ENCODE measurements at regions not wholly inside any gene's neighbourhood (a gene's known extent, or its start where the extent isn't known, plus 50 kb on each side); places are given as distances from the start of the nearest gene placed in this dataset.

DNA sequence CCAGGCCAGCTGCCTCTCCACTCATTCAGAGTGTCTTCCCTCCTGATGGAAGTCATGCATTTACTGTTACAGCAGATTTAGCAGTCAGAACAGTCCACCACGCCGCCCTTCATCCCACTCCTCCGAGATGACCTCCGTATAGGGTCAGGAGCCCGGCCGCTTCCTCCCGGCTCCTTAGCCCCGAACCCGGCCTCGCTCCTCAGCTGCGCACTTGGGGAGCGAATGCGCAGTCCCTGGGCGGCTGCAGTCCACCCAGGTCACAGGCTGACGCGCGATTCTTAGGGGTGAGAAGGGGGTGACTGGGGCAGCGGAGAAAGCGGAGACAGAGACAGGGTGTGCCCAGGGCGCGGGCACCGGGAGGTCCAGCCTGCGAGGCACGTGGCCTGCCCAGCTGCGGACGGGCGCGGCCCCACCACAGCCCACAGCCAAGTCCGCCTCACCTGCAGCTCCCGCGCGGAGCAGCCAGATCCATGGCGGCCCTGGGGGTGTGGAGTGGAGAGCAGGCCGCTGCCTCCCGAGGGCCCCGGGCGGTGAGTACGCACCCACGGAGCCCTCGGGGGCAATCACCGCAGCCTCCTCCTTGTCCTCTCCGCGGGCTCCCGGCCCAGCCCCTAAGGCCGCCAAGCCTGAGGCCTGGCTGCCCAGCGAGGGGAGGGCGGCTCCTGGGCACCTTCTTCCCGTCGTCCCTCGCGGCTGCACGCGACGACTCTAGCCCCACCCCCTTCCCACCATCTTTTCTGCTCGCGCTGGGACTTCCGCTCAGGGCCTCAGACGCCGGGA is 286.6 kb downstream of the BRD1 start:
- DNase-seq = no peak

DNA sequence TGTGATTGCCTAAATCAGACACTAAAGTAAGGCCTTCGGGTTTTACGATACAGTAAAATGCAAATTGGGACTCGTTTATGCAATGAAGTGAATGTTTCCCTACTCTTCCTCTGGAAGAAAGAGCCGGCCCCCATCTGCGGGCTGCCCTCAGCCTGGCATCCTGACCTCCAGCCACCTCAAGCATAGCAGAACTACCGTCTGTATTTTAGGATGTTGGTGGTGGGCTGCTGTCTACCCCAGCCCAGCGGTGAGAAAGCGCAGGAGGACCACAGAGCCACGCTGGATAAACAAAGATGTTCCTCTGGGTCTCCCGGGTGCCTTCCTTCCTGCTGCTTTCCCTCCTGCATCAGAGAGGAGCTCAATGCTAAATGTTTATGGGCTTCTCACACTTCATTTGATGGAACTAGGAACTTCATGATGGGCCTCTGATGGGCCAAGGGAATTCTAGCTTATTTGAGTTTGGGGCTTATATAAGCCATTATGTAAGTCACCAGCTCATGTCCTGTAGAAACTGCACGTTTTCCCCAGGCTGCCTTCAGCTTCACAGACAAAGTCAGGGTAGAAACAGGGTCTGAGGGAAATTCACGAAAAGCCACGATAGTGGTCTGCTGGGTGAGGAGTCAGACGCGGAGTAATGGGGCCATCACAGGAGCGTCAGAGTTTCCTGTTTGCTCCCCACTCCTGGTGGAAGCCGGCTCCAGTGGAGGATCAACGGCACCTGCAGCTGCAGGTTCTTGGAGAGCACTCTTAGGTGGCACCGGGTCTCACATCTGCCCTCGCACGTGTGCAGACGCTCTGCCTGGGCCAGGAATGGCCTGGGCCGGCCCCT is 287.4 kb downstream of the BRD1 start:
- DNase-seq = no peak

DNA sequence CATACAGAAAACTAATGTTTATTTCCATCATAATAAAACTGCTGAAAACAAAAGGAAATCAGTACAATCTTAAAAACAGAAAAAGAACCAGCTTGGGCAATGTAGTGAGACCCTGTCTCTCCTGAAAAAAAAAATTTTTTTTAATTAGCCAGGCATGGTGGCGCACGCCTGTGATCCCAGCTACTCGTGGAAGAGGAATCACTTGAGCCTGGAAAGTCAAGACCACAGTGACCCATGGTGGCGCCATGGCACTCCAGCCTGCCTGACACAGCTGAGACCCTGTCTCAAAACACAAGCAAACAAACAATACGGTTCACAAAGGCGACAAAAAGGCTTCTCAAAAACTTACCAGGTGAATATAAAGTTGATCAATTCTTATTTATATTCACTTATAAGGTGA is 289.7 kb downstream of the BRD1 start:
- no peak for DNase-seq

DNA sequence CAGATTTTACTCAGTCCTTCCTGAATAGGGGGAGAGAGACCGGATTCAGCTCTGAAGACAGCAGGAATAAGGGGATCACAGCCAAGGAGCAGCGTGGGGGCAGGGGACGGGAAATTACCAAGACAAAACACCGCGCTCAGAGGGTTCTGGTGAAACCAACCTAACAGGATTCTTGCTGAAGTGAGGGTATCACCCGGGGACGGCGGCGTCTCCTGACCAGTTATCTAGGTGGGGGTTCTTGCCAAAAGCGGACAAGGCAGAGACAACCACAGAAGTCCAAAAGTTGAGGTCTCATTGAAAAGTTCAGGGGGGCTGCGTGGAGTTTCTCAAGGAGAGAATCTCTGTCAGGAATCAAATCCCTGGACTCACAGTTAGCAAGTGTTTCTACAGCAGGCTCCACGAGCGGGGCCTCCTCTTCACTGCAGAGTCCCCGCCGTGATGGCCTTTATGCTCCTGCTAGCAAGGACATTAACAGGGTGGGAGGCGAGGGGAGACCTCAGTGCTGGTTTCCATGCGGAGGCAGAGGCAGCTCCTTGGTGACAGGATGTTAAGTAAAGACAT is 291.0 kb downstream of the BRD1 start:
- DNase-seq = no peak

- DNase-seq = no peak
Measured at GRCh38 chr22:49535527-49536125, 292.0 kb downstream of the BRD1 start.

- no peak for DNase-seq
Measured at GRCh38 chr22:49535126-49535525, 292.5 kb downstream of the BRD1 start.

DNA sequence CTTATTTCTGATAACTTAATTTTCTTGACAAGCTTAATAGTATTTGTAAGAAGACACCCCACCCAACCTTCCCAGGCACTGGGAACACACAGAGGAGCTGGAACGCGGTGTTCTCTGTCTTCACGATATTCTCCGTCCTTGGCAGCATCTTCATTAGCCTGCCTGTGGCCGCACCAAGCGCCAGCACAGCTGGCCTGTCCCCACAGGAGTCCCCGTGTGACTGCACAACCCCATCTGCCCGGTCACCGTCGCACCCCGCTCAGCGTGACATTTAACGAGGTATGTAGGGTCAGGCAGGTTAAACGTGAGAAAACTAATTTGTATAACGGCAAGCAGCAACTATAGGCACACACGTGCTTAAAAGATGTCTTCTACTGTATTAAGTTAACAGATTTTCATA is 293.3 kb downstream of the BRD1 start:
- no peak for DNase-seq

DNA sequence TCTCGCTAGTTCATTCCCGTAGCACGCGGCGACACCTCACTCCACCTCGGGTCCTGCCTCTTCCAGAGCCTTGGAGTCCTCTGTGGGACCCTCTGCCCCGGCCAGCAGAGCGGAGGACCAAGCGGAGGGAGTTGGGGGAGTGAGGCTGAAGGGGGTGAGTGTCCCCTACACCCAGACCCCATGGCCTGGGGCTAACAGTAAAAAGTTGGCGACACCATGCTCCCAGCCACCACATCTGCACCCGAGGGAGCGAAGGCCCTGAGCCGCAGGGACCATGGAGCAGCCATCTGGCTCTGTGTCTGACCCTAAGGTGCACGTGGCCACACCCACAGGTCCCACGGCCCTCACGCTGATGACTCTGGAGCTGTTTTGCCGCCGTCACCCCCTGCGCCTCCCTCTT is 293.8 kb downstream of the BRD1 start:
- DNase-seq = no peak

GRCh38 chr22:49532869-49533802 is 294.5 kb downstream of the BRD1 start:
- no peak for DNase-seq

- DNase-seq = no peak
Measured at GRCh38 chr22:49531368-49531791, 296.3 kb downstream of the BRD1 start.

GRCh38 chr22:49530671-49531367 is 296.9 kb downstream of the BRD1 start:
- DNase-seq = no peak

DNA sequence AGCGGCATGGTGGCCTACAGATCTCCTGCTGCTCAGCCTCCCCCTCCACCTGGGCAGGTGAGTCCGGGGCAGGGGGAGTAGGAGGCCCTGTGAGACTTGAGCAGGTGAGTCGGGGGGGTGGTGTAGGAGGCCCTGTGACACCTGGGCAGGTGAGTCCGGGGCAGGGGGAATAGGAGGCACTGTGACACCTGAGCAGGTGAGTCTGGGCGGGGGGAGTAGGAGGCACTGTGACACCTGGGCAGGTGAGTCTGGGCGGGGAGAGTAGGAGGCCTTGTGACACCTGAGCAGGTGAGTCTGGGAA is 299.3 kb downstream of the BRD1 start:
- DNase-seq = no peak

GRCh38 chr22:49527611-49528419 is 299.9 kb downstream of the BRD1 start:
- DNase-seq = no peak

DNA sequence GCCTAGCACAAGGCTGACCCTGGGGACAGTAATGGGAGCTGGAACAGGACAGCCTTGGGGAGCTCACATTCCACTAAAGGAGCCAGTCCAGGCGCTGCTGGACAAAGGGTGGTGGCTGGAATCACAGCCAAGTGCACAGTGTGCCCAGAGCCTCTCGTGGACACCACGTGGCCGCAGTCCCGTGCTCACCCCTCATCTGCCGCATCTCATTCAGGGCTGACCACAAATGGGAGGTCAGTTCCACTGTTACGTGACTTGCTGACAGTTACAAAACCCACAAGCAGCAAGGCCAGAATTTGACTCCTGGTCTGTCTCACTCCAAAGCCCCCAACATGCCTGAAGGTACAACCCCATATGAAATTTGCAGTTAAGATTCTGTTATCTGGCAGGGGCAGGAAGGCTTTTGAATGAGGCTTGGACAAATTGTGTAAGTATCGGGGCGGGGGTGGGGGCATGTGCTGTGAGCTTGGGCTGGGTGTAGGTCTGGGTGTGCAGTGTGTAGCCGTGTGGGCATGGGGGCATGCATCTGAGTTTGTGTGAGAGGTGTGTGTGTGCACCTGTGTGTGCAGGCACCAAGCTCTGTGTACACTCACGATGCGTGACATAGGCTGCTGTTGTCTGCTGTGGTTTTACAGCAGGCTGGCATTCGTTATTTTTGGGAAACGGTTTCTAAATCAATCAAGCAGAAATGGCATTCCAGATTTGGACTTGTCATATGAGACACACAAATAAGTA is 301.7 kb downstream of the BRD1 start:
- no peak for DNase-seq

DNA sequence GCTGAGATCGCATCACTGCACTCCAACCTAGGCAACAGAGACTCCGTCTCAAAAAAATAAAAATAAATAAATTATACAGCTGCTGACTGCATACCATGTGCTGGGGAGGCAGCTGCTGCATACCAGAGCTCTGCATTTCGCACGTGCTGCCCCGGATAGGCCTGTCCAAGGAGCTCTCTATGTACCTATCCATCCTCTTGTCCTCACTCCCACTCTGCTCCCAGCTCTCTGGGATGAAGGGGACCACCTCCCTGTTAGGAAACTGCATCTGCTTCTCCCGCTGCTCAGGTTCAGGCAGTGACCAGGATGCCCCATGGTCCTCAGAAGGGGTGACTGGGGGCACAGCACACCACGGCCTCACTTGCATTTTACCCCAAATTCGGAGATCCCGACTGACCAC is 302.3 kb downstream of the BRD1 start:
- no peak for DNase-seq

- no peak for DNase-seq
Measured at GRCh38 chr22:49524362-49524761, 303.3 kb downstream of the BRD1 start.

DNA sequence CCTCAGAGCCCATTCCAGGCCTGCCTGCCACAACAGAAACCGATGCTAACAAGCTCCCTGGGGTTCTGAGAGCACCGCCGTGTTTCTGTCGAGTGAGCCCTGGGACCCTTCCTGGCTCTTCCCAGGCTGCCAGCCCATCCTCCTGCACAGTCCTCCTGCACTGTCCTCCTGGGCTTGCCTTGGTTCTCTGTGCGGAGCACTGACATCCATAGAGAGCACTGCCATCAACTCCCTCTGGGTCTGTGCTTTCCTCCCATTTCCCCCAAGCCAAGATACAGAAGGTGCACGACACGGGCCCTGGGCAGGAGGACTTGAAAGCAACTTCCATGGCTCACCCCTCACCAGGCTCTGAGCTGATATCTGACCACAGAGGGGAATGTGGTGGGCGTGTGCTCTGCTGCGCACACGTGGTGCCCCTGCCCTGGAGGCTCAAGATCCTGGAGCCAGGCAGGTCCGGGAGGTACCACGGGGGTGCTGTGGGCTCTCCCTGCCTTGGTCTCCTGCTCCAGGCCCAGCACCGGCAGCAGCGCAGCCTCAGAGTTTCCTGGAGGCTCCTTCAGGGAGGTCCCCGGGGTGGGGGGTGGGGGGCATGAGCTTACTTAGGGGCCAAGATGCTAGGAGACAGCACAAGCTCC is 304.2 kb downstream of the BRD1 start:
- no peak for DNase-seq

- DNase-seq = no peak
Measured at GRCh38 chr22:49522582-49523373, 304.9 kb downstream of the BRD1 start.

DNA sequence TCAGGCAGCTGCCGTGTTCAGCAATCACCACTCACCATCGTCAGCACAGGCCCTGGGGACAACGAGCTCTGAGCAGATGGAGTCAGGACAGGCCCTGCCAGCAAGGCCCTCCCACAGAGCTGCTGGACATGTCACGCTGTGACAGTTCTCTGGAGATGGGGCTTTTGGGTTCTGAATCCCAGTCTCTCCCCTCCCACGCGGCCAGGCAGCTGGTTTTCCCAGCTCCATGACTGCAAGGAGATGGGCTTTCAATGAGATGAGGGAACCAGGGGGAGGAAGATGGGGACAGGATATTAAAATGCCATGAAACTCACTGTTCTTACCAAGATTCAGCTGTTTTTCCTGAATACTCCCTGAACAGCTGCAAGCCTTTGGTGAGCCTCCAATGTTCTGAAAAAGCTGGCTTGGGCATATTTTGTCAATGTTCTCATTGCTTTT is 305.9 kb downstream of the BRD1 start:
- DNase-seq = no peak

Measured in CD4-positive, alpha-beta T cell treated with Interleukin-1 beta for 1 hour (primary cell).